SK-N-SH (cell line): ENCODE measurements at regions not wholly inside any gene's neighbourhood (a gene's known extent, or its start where the extent isn't known, plus 50 kb on each side); places are given as distances from the start of the nearest gene placed in this dataset.

Experiments
- CTCF ChIP-seq: fragments of 200-600 bp; sonication (generic); IDR thresholded peaks from 2 replicates; pipeline ENCODE4 v1.6.1; 2017; ENCODE audit warnings: antibody characterized with exemption, mild to moderate bottlenecking, moderate library complexity
- EP300 ChIP-seq, 2 experiments: IDR thresholded peaks; 2 replicates each; pipeline versions ENCODE4 v1.4.0 to v1.6.1; 2012; ENCODE audit warnings: borderline replicate concordance in 1 of 2, low read depth in 1 of 2, low read length in 1 of 2
- EZH2phosphoT487 ChIP-seq: fragments of 200-600 bp; sonication (generic); IDR thresholded peaks from 2 replicates; pipeline ENCODE4 v1.6.1; 2017; ENCODE audit warnings: low read depth, mixed run types, mild to moderate bottlenecking, antibody characterized with exemption, moderate library complexity, borderline replicate concordance
- GATA2 ChIP-seq: sonication (generic); formaldehyde crosslinking; IDR thresholded peaks from 2 replicates; pipeline ENCODE4 v1.5.0; 2020; ENCODE audit warnings: mild to moderate bottlenecking, missing genetic modification reagents
- IRF3 ChIP-seq: fragments of 150-350 bp; IDR thresholded peaks from 2 replicates; pipeline ENCODE4 v1.6.1; 2016; ENCODE audit warnings: mild to moderate bottlenecking, low read depth, low read length
- JUND ChIP-seq: IDR thresholded peaks from 2 replicates; pipeline ENCODE4 v1.4.0; 2012
- MAX ChIP-seq: IDR thresholded peaks from 2 replicates; pipeline ENCODE4 v1.4.0; 2012; ENCODE audit warnings: low read depth
- PBX3 ChIP-seq: IDR thresholded peaks from 2 replicates; pipeline ENCODE4; 2012
- POLR2AphosphoS5 ChIP-seq: IDR thresholded peaks from 2 replicates; pipeline ENCODE4 v1.6.1; 2012; ENCODE audit warnings: low read depth, low read length
- RAD21 ChIP-seq: IDR thresholded peaks from 2 replicates; pipeline ENCODE4 v1.6.1; 2012; ENCODE audit warnings: mild to moderate bottlenecking, low read length
- TAF1 ChIP-seq: IDR thresholded peaks from 2 replicates; pipeline ENCODE4 v1.6.1; 2012; ENCODE audit warnings: low read depth, mild to moderate bottlenecking, low read length, moderate library complexity, borderline replicate concordance
- TCF12 ChIP-seq: IDR thresholded peaks from 2 replicates; pipeline ENCODE4 v1.4.0; 2012
- YY1 ChIP-seq: IDR thresholded peaks from 2 replicates; pipeline ENCODE4 v1.4.0; 2012; ENCODE audit warnings: low read depth, mild to moderate bottlenecking
- TF ChIP-seq, protein P1 (sequence below): fragments of 150-350 bp; IDR thresholded peaks from 2 replicates; pipeline ENCODE4 v1.6.1; 2017; ENCODE audit warnings: antibody characterized with exemption, low read length, low read depth, borderline replicate concordance

GRCh38 chr4:111120191-111120590 is 497.3 kb upstream of the PITX2 start:
- TF ChIP-seq CTCF (no peak), EP300 (IDR thresholded peaks at IDR 0.05; ENCODE audit: borderline replicate concordance in 1 of 2, low read depth in 1 of 2, low read length in 1 of 2) (no peak), EZH2phosphoT487 (no peak), POLR2AphosphoS5 (no peak), RAD21 (no peak), YY1 (no peak), GATA2 (no peak), IRF3 (no peak), TAF1 (no peak), TCF12 (no peak), JUND (no peak), PBX3 (no peak), MAX (no peak)
- TF ChIP-seq, protein P1, sequence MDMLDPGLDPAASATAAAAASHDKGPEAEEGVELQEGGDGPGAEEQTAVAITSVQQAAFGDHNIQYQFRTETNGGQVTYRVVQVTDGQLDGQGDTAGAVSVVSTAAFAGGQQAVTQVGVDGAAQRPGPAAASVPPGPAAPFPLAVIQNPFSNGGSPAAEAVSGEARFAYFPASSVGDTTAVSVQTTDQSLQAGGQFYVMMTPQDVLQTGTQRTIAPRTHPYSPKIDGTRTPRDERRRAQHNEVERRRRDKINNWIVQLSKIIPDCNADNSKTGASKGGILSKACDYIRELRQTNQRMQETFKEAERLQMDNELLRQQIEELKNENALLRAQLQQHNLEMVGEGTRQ, result no peak
